ENCODE measurements at regions not wholly inside any gene's neighbourhood (a gene's known extent, or its start where the extent isn't known, plus 50 kb on each side); places are given as distances from the start of the nearest gene placed in this dataset.
A peak's percentile ranks its signal among the peaks of the same experiment; 100 is the strongest.

DNA sequence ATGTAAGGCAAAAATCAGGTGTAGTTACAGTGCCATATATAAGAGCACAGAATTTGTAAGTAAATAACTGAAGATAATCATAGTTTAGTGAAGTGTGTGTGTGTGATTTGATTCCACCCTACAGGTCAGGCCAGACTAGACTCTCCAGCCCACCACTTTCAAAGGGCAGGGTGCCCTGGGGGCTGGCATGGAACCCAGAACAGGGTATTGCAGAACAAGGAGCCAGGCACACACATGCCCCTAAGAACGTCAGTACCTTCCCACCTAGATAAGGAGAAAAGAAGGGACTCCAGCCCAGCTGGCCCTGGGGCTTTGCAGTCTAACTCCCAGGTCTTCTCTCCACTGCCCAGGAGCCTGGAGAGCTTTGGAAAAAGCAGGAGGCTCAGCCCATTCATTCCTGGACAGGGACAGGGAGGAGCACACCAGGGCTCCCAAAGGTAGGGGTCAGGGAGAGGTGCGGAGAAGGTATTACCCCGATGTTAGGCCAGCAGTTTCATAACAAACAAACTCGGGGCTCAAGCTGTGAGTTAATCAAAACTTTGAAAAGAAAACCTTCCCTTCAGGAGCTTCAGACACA is 149.7 kb upstream of the VANGL1 start:
- DNase-seq (ENCODE audit: low spot score), result no peak

- DNase-seq (ENCODE audit: low spot score), result no peak
Measured at GRCh38 chr1:115491298-115492018, 150.3 kb upstream of the VANGL1 start.

DNA sequence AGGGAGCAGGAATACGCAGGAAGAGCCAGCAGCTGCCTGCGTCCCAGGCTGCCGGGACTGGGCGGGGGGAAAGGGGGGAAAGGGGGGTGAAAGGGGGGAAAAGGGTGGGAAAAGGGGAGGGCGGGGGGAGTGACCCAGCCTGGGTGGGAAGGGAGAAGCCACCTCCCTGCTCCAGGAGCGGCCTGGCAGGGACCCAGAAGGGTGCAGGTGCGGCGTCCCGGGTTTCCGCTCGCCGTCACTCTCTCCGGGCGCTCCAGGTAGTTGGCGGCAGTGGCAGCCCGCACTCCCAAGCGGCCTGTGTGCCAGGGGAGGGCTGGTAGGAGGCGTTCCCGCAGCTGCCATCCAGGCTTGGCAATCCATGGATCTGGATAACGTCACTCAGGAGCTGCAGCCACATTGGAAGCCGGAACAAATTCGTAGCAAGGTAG is 141.0 kb upstream of the NGF start:
- no peak for DNase-seq (ENCODE audit: low spot score)

DNA sequence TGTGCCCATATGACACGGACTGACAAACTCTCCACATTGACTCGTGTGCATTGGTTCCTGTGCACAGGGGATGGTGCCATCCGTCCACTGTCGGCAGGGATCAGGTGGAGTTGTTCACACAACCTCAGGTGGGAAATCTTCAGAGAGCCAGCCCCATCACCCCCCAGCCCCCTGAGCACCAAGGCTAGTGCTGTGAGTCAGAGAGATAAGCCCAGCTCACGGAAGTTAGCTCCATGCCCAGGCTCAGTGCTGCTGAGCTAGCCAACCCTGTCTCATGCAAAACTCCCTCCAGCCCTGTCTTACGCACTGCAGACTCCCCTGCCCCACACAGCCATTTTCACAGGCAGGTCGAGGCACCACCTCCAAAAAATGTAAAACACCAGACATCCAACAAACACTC is 139.0 kb upstream of the NGF start:
- no peak for DNase-seq (ENCODE audit: low spot score)

GRCh38 chr1:115476616-115477015 is 138.6 kb upstream of the NGF start:
- DNase-seq (ENCODE audit: low spot score), result peak; percentile 36

- DNase-seq (ENCODE audit: low spot score), result no peak
Measured at GRCh38 chr1:115475901-115476300, 137.9 kb upstream of the NGF start.

GRCh38 chr1:115475252-115475651 is 137.2 kb upstream of the NGF start:
- no peak for DNase-seq (ENCODE audit: low spot score)

- no peak for DNase-seq (ENCODE audit: low spot score)
Measured at GRCh38 chr1:115473986-115474565, 136.0 kb upstream of the NGF start.

DNA sequence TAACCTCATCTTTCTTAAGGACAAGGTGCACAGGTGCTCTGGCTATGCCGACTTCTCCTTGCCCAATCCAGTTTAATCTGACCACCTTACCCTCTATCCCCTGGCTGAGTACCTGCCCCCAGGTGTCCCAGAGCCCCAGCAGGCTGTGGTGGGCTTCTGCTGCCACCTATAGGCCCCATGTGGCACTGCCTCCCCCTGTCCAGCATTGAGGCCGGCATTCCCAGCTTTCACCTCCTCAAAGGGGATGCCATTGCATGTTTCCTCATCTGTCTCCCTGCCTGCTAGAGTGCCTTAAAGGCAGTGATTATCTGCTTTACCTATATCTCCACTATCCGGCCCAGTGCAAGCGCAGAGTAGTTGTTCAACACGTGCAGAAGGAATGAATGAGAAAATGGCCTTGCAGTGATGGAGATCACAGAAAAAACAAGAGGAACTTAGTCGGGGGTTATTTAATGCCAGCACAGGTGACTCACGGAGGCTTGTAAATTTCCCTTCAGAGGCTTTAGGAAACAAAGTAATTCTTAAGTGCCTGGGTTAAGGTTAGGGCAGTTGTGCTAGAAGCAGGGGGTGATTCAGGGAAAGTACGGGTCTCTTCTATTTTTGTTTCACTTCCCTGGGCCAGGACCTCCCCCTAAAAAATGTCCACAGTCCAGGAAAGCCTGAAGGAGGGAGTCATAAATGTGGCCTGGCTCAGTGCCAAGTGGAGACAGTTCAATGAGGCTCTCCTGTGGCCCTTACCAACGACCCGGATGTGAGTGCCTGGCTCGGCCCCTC is 131.8 kb upstream of the NGF start:
- peak; percentile 84 for DNase-seq (ENCODE audit: low spot score)

- DNase-seq (ENCODE audit: low spot score), result no peak
Measured at GRCh38 chr1:115467790-115468189, 129.7 kb upstream of the NGF start.

- no peak for DNase-seq (ENCODE audit: low spot score)
Measured at GRCh38 chr1:115467196-115467595, 129.1 kb upstream of the NGF start.

DNA sequence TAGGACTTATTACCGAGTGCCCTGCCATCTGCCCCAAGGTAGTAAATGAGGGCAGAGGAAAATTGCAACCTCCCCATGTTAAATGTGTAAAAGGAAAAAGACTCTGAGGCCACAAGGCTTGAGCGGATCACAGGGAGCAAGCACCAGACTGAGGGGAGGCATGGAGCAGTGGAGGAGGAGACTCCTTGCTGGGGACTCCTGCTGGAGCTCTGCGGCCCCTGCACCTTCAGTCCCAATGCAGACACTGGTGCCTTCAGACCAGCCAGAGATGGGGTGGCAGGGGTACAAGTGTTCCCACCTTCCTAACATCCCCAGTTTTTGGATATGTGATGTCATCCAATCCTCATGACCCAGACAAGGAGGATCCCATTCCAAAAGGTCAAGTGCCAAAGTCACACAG is 128.4 kb upstream of the NGF start:
- no peak for DNase-seq (ENCODE audit: low spot score)

- no peak for DNase-seq (ENCODE audit: low spot score)
Measured at GRCh38 chr1:115465802-115466363, 127.8 kb upstream of the NGF start.

DNA sequence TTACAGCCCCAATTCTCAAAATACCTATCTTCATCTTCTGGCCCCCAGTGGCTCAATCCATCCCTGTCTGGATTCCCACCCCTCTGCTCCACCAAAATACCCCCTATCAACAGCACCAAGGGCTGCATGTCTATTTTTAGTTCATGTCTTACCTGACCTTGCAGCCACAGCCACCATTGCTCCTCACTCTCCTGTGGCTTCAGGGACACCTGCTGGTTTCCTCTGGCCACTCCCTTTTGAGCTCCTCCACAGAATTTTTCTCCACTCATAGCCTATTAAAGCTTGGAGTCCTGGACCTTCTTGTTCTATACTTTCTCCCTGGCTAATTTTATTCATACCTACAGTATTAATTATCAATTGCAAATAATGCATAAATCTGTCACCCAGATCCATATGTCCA is 125.3 kb upstream of the NGF start:
- DNase-seq (ENCODE audit: low spot score), result no peak

- DNase-seq (ENCODE audit: low spot score), result no peak
Measured at GRCh38 chr1:115462566-115463076, 124.6 kb upstream of the NGF start.

- no peak for DNase-seq (ENCODE audit: low spot score)
Measured at GRCh38 chr1:115461526-115461925, 123.5 kb upstream of the NGF start.

DNA sequence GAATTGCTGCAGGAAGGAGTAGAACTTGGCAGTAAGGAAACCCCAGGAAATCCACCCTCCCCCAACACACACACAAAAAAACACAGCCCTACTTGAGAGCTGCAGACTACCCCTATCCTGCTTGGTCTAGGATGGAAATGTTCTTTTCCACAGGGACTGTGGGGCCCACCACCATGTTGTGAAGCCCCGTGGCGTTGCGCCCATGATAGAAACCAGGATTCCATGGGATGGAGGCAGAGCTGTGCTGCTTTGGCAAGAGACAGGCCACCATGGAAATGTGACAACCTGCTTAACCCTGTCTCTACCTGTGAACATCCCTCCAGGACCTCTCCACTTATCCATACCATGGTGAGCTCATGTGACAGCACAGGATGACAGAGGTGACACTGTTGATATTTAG is 121.1 kb upstream of the NGF start:
- DNase-seq (ENCODE audit: low spot score), result no peak

DNA sequence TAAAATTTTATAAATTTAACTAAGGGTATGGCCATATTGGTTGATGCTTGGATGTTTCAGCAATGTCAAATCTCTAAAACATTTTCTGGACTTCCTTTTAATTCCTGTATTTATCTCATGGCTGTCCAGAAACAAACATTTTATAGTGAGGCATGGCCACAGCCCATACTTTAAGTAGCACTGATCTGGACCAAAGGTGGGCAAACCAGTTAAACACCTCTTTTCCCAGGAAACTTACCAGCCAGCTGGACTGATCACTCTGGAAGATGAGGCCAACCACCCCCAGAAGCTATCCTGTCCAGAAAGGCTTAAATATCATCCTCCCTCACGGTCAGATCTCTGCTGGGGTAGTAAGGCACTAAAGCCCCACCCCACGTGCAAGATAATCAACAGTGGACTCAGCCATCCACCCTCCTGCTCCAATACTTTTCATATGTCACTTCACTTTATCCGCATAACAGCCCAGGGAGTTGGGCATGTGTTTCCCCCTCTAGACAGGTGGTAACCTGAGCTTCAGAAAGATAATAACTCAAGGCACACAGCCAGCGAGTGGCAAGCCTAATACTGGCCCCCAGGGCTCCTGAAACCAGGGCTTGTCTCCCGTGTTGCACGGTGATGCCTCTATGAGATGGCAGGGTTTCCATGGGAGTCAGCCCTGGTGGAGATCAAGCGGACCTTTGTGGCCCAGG is 120.5 kb upstream of the NGF start:
- no peak for DNase-seq (ENCODE audit: low spot score)

DNA sequence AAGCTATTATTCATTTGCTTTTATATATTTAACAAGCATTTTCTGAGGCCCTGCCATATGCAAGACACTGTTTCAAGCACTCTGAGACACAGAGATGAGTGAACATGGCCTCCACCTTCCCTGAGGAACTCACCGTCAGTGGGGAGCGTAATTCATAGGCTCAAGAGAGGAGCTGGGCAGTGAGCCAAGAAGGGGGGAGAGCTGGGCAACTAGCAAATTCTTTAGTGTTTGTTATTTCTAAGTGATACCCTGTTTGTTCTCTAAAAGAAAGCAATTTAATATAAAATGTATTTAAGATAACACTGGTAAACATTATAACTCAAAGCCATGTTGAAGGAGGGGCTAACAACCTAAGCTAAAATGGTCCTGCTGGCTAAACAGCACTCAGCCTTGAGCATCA is 119.2 kb upstream of the NGF start:
- no peak for DNase-seq (ENCODE audit: low spot score)

DNA sequence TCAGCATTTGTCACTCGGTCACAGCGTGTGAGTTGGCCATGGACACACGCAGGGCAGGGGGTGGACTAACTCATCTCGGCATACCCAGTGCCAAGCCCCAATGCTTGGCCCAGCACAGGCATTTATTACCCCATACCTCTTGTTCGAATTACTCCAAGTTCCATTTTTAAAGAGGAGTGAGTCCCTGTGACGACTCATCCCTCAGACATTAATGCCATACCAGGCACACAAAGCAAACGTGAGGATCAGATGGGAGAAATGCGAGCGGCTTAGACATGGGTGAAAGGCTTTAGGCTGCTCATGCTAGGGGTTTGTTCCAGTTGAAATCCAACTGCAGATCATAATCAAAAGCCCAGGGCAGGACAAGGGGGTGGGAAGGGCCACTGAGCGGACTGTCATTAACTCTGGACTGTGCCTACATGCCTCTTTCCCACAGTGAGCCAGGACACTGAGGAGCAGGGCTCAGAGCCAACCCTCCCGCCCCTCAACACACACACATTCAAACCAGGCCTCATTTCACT is 118.5 kb upstream of the NGF start:
- DNase-seq (ENCODE audit: low spot score), result peak; percentile 60

DNA sequence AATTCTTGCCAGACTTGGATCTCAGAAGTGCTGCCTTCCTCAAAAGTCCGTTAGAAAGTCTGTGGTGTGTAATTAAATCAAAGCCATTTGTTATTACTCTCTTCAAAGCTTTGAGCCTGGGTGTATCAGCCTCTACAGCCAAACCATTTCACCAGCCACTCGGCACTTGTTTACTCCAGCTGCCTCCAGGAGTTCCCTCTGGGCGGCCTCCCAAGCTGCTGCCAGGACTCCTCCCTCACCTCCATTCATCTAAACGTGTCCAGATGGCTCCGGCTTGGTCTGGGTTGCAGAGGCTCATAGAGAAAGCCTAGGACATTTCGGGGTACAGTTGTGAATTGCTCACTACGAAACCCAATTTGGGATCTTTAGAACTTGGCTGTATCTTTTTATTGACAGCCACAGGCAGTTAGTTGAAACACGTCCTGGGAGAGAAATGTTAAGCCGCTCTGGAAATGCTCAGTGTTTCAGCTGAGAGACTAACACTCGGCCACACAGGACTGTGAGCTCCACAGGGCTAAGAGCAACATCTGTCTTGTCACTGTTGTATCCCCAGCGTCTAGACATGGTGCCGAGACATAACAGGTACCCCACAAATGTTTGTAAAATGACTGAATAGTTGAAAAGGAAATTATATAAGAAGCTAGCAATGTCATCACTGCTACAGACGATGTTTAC is 116.9 kb upstream of the NGF start:
- DNase-seq (ENCODE audit: low spot score), result peak; percentile 68

All from GM03348 (cell line).